ENCODE measurements at regions not wholly inside any gene's neighbourhood (a gene's known extent, or its start where the extent isn't known, plus 50 kb on each side); places are given as distances from the start of the nearest gene placed in this dataset.

- TF ChIP-seq GMEB1 (CRISPR knock-in tag; IDR thresholded peaks at IDR 0.05) = no peak
- no peak for TF ChIP-seq POLR3A (IDR thresholded peaks at IDR 0.05; ENCODE audit: borderline replicate concordance, extremely low read depth, insufficient read depth, insufficient read length)
- no peak for TF ChIP-seq TCF15 (CRISPR knock-in tag; IDR thresholded peaks at IDR 0.05)
Observed at GRCh38 chr4:1531683-1532548, 125.7 kb upstream of the NKX1-1 start (continued).

GRCh38 chr4:1530356-1530755 is 124.1 kb upstream of the NKX1-1 start:
- Histone ChIP-seq H3K4me3 (no peak overlapping the region), H3K27me3 (ENCODE audit: control insufficient read depth in 2 of 2, insufficient read depth in 2 of 2, low read length in 2 of 2) (peaks cover 47 to 72% of the 10 kb centered on the region in 2 experiments), H3K79me2 (ENCODE audit: control insufficient read depth, insufficient read depth, low read length) (no peaks in the 10 kb centered on the region), H3K36me3 (ENCODE audit: control insufficient read depth, insufficient read depth, low read length) (no peaks in the 10 kb centered on the region), H3K4me2 (ENCODE audit: insufficient read depth, low read length) (no peak overlapping the region), H2AFZ (ENCODE audit: low read depth, low read length) (no peak overlapping the region), H3K4me1 (replicated peaks in 1 of 2; ENCODE audit: control insufficient read depth in 2 of 2, insufficient read depth in 2 of 2, low read length in 2 of 2) (peaks cover 0 to 27% of the 10 kb centered on the region in 2 experiments; a peak in 2 of 5 replicates), H3K9me3 (replicated peaks; ENCODE audit: control insufficient read depth, insufficient read depth, low read depth, low read length) (no peaks in the 10 kb centered on the region), H3K9ac (ENCODE audit: insufficient read depth in 1 of 2, low read depth in 2 of 2, low read length in 2 of 2) (no peak overlapping the region), H3K9me1 (ENCODE audit: control insufficient read depth, insufficient read depth, low read length) (no peaks in the 10 kb centered on the region), H3K27ac (ENCODE audit: extremely low read depth, low read depth, low read length) (no peak overlapping the region), H4K20me1 (replicated peaks; ENCODE audit: control insufficient read depth, insufficient read depth, low read length) (no peaks in the 10 kb centered on the region)
- 9% methylated on average over 11 of the region's 13 CpGs for WGBS (ENCODE audit: insufficient coverage, low coverage, missing lambda C conversion rate)
- DNase-seq (ENCODE audit: extremely low read depth in 1 of 4, low spot score in 3 of 4) (no peak), ATAC-seq (no peak), FAIRE-seq (no peak)
- ChIA-PET CTCF (ENCODE audit: low intra/inter-chr PET ratio) (no interaction called here), POLR2A (no interaction called here)
- intact Hi-C loops (cut with micrococcal nuclease) (no loop called here), in situ Hi-C loops (cut with MboI) (no loop called here)
- TF ChIP-seq HMGXB4 (CRISPR knock-in tag; IDR thresholded peaks at IDR 0.05) (no peak), E4F1 (CRISPR knock-in tag; IDR thresholded peaks at IDR 0.05; ENCODE audit: borderline replicate concordance) (no peak), TAF7 (tag; IDR thresholded peaks at IDR 0.05) (no peak), NRF1 (conservative IDR thresholded peaks at IDR 0.05 in 1 of 2, IDR thresholded peaks at IDR 0.05 in 1 of 2) (no peak)
- BruUV-seq (replicated peaks) = no TSS peak

Data from K562 (cell line).